ENCODE measurements at regions not wholly inside any gene's neighbourhood (a gene's known extent, or its start where the extent isn't known, plus 50 kb on each side); places are given as distances from the start of the nearest gene placed in this dataset.

- no peak overlapping the region for H3K4me3 ChIP-seq (ENCODE audit: low read depth, low read length, poor library complexity, severe bottlenecking)
- H3K36me3 ChIP-seq (ENCODE audit: insufficient read depth, low read length, poor library complexity, severe bottlenecking), result no peaks in the 10 kb centered on the region
- peak; percentile 35 for DNase-seq (ENCODE audit: low spot score)
- ChIA-PET CTCF (no interaction called here), POLR2A (ENCODE audit: low non-redundant PET) (no interaction called here)
- no peaks in the 10 kb centered on the region for H3K27me3 ChIP-seq (replicated peaks; ENCODE audit: insufficient read depth, low read depth, low read length, poor library complexity)
- TF ChIP-seq EZH2 (IDR thresholded peaks at IDR 0.05; ENCODE audit: borderline replicate concordance, low read depth, low read length, poor library complexity, severe bottlenecking), result no peak
- TF ChIP-seq CTCF (conservative IDR thresholded peaks at IDR 0.05; ENCODE audit: low read depth, low read length), result no peak
- H3K4me1 ChIP-seq (ENCODE audit: insufficient read depth, low read length, poor library complexity, severe bottlenecking), result peaks cover 34% of the 10 kb centered on the region
- intact Hi-C loops (cut with micrococcal nuclease; ENCODE audit: unreplicated experiment), result no loop called here
- peak overlapping the region; percentile 58 for H3K27ac ChIP-seq (ENCODE audit: low read depth, low read length, poor library complexity, severe bottlenecking)
- no TSS peak for BruUV-seq (replicated peaks)
- H3K9me3 ChIP-seq (ENCODE audit: low read depth, low read length, poor library complexity, severe bottlenecking), result no peaks in the 10 kb centered on the region
Measured at GRCh38 chr5:106135473-106135872, 1535.3 kb downstream of the EFNA5 start.

DNA sequence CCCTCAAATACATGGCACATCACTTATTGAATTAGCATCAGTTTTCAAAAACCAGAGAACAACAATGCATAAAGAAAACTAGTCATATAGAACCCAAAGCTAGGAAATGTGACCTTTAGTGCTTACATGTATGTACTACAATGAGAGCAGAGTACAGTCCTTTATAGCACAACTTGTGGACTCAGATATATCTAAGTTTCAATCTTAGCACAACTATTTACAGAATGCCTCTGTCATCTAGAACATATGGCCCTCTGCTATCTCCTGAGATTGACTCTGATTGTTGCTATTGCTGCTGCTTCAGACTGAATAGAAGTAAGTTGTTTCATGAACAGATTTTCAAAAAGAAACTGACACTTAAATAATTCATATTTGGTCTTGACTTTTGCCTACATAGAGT, 1536.2 kb downstream of the EFNA5 start:
- H3K4me1 ChIP-seq (ENCODE audit: insufficient read depth, low read length, poor library complexity, severe bottlenecking), result peaks cover 34% of the 10 kb centered on the region
- H3K36me3 ChIP-seq (ENCODE audit: insufficient read depth, low read length, poor library complexity, severe bottlenecking), result no peaks in the 10 kb centered on the region
- ChIA-PET POLR2A (ENCODE audit: low non-redundant PET) (no interaction called here), CTCF (no interaction called here)
- no peaks in the 10 kb centered on the region for H3K27me3 ChIP-seq (replicated peaks; ENCODE audit: insufficient read depth, low read depth, low read length, poor library complexity)
- BruUV-seq (replicated peaks), result no TSS peak
- intact Hi-C loops (cut with micrococcal nuclease; ENCODE audit: unreplicated experiment), result no loop called here
- no peak for DNase-seq (ENCODE audit: low spot score)
- H3K9me3 ChIP-seq (ENCODE audit: low read depth, low read length, poor library complexity, severe bottlenecking), result no peaks in the 10 kb centered on the region
- peak overlapping the region; percentile 58 for H3K27ac ChIP-seq (ENCODE audit: low read depth, low read length, poor library complexity, severe bottlenecking)
- TF ChIP-seq CTCF (conservative IDR thresholded peaks at IDR 0.05; ENCODE audit: low read depth, low read length) (no peak), EZH2 (IDR thresholded peaks at IDR 0.05; ENCODE audit: borderline replicate concordance, low read depth, low read length, poor library complexity, severe bottlenecking) (no peak)
- H3K4me3 ChIP-seq (ENCODE audit: low read depth, low read length, poor library complexity, severe bottlenecking), result no peak overlapping the region

- CTCF ChIA-PET, result no interaction called here
- Histone ChIP-seq H3K27me3 (replicated peaks; ENCODE audit: insufficient read depth, low read depth, low read length, poor library complexity) (no peaks in the 10 kb centered on the region), H3K4me3 (ENCODE audit: low read depth, low read length, poor library complexity, severe bottlenecking) (no peak overlapping the region), H3K9me3 (ENCODE audit: low read depth, low read length, poor library complexity, severe bottlenecking) (no peaks in the 10 kb centered on the region), H3K4me1 (ENCODE audit: insufficient read depth, low read length, poor library complexity, severe bottlenecking) (no peaks in the 10 kb centered on the region), H3K27ac (ENCODE audit: low read depth, low read length, poor library complexity, severe bottlenecking) (no peak overlapping the region), H3K36me3 (ENCODE audit: insufficient read depth, low read length, poor library complexity, severe bottlenecking) (no peaks in the 10 kb centered on the region)
- intact Hi-C loops (cut with micrococcal nuclease; ENCODE audit: unreplicated experiment), result no loop called here
- no TSS peak for BruUV-seq (replicated peaks)
- TF ChIP-seq EZH2 (IDR thresholded peaks at IDR 0.05; ENCODE audit: borderline replicate concordance, low read depth, low read length, poor library complexity, severe bottlenecking) (no peak), CTCF (conservative IDR thresholded peaks at IDR 0.05; ENCODE audit: low read depth, low read length) (no peak)
- no peak for DNase-seq (ENCODE audit: low spot score)
- POLR2A ChIA-PET (ENCODE audit: low non-redundant PET), result no interaction called here
Measured at GRCh38 chr5:106127985-106128384, 1542.8 kb downstream of the EFNA5 start.

All from A673 (cell line).